ENCODE measurements at regions not wholly inside any gene's neighbourhood (a gene's known extent, or its start where the extent isn't known, plus 50 kb on each side); places are given as distances from the start of the nearest gene placed in this dataset.

DNA sequence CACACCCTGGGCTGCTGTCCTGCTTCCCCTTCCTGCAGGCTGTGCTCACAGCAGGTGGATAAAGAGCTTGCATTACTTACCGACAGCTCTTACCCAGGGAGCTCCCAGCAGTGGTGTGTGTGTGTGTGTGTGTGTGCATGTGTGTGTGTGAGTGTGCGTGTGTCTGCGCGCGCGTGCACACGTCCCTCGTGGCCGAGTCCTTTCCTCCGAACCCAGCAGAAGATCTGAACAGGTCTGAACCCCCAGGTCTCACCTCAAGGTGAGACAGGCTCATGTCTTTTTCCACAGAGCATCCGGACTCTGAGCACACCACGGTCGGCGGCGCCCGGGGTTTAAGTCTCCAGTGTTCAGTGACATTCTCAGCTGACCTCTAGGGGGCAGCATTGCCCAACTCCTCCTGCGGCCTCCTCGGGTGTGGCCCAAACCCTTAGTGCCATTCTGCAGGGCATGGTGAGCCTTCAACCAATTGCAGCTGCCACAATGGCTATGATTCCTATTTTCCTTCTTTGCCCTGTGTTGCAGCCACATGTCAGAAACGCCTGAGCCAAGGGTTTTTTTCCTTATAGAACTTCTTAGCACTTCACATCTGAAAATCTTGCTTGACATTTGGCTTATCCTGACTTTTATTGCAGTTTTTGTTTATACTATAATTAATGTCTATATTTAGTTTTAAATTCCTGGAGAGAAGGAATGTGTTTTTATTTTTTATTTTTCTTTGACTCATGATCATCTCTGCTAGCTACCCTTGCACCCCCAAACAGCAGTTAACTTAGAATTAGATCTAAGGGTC lies 64.1 kb upstream of the KLHL25 start:
- CTCF ChIA-PET, result interaction anchor here (0.5 to 2.4 kb wide), 15 partner anchors 9 to 1895 kb away, joined by 3 to 10 read pairs (median 3); no protein-coding TSS in a partner anchor
- TF ChIP-seq, protein P1, sequence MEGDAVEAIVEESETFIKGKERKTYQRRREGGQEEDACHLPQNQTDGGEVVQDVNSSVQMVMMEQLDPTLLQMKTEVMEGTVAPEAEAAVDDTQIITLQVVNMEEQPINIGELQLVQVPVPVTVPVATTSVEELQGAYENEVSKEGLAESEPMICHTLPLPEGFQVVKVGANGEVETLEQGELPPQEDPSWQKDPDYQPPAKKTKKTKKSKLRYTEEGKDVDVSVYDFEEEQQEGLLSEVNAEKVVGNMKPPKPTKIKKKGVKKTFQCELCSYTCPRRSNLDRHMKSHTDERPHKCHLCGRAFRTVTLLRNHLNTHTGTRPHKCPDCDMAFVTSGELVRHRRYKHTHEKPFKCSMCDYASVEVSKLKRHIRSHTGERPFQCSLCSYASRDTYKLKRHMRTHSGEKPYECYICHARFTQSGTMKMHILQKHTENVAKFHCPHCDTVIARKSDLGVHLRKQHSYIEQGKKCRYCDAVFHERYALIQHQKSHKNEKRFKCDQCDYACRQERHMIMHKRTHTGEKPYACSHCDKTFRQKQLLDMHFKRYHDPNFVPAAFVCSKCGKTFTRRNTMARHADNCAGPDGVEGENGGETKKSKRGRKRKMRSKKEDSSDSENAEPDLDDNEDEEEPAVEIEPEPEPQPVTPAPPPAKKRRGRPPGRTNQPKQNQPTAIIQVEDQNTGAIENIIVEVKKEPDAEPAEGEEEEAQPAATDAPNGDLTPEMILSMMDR (IDR thresholded peaks at IDR 0.05; ENCODE audit: low read depth, low read length), result peak; percentile 78
- Histone ChIP-seq H3K27ac (ENCODE audit: low read depth, low read length) (no peak overlapping the region), H3K27me3 (ENCODE audit: control insufficient read depth, insufficient read depth, low read length) (peaks cover 6% of the 10 kb centered on the region), H3K4me3 (ENCODE audit: low read depth, low read length) (0 out of 2 replicates have a peak overlapping the region, but pooled peaks have one; percentile 20), H3K9me3 (ENCODE audit: control insufficient read depth, insufficient read depth, low read length) (no peaks in the 10 kb centered on the region)
- POLR2A ChIA-PET, result interaction anchor here (0.6 kb wide), 1 partner anchor 462 kb away, joined by 3 read pairs; no protein-coding TSS in a partner anchor
- DNase-seq (ENCODE audit: low read depth, low spot score), result no peak

DNA sequence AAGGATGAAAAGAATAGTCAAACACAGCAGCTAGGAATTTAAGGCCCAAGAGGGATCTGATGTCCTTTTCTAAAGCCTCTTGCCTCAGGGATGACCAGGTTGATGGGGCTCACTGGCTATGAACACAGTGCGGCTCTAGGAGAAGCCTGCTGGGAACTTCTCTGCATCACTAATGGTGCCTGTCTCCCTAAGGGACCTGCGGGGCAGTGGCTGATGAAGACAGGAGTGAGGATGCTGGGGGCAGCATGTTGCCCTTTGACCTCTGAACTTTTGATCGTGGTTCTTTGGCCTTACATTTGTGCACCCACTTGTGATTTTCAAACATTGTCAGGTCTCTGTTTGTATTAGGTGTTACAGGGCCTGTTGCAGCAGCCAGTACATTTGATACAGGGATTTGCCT lies 64.9 kb upstream of the KLHL25 start:
- no peak overlapping the region for H3K27ac ChIP-seq (ENCODE audit: low read depth, low read length)
- no peak overlapping the region for H3K4me3 ChIP-seq (ENCODE audit: low read depth, low read length)
- ChIA-PET CTCF (interaction anchor here (0.6 to 2.4 kb wide), 5 partner anchors 8 to 51 kb away, joined by 3 to 10 read pairs (median 3); no protein-coding TSS in a partner anchor), POLR2A (no interaction called here)
- no peak for DNase-seq (ENCODE audit: low read depth, low spot score)
- TF ChIP-seq, protein P1 (IDR thresholded peaks at IDR 0.05; ENCODE audit: low read depth, low read length), result no peak
- peaks cover 6% of the 10 kb centered on the region for H3K27me3 ChIP-seq (ENCODE audit: control insufficient read depth, insufficient read depth, low read length)
- no peaks in the 10 kb centered on the region for H3K9me3 ChIP-seq (ENCODE audit: control insufficient read depth, insufficient read depth, low read length)

GRCh38 chr15:85860394-85861161 lies 65.9 kb upstream of the KLHL25 start:
- no peaks in the 10 kb centered on the region for H3K9me3 ChIP-seq (ENCODE audit: control insufficient read depth, insufficient read depth, low read length)
- TF ChIP-seq, protein P1 (IDR thresholded peaks at IDR 0.05; ENCODE audit: low read depth, low read length), result no peak
- H3K27me3 ChIP-seq (ENCODE audit: control insufficient read depth, insufficient read depth, low read length), result peaks cover 6% of the 10 kb centered on the region
- H3K4me3 ChIP-seq (ENCODE audit: low read depth, low read length), result no peak overlapping the region
- DNase-seq (ENCODE audit: low read depth, low spot score), result no peak
- ChIA-PET POLR2A (no interaction called here), CTCF (interaction anchor here (0.7 to 2.4 kb wide), 2 partner anchors 14 to 39 kb away, joined by 4 to 10 read pairs; no protein-coding TSS in a partner anchor)
- H3K27ac ChIP-seq (ENCODE audit: low read depth, low read length), result no peak overlapping the region

GRCh38 chr15:85865070-85865684 lies 70.5 kb upstream of the KLHL25 start:
- DNase-seq (ENCODE audit: low read depth, low spot score), result no peak
- POLR2A ChIA-PET, result no interaction called here

More at GRCh38 chr15:85865070-85865684, 70.5 kb upstream of the KLHL25 start:
- CTCF ChIA-PET, result interaction anchor here (1.6 kb wide), 1 partner anchor 25 kb away, joined by 4 read pairs; no protein-coding TSS in a partner anchor
- no peaks in the 10 kb centered on the region for H3K9me3 ChIP-seq (ENCODE audit: control insufficient read depth, insufficient read depth, low read length)
- H3K4me3 ChIP-seq (ENCODE audit: low read depth, low read length), result no peak overlapping the region
- TF ChIP-seq, protein P1 (IDR thresholded peaks at IDR 0.05; ENCODE audit: low read depth, low read length), result peak; percentile 70
- peaks cover 5% of the 10 kb centered on the region for H3K27me3 ChIP-seq (ENCODE audit: control insufficient read depth, insufficient read depth, low read length)
- no peak overlapping the region for H3K27ac ChIP-seq (ENCODE audit: low read depth, low read length)

All from AG04450 (cell line).